ENCODE measurements at regions not wholly inside any gene's neighbourhood (a gene's known extent, or its start where the extent isn't known, plus 50 kb on each side); places are given as distances from the start of the nearest gene placed in this dataset.

- no peak overlapping the region for H4K8ac ChIP-seq (ENCODE audit: low read depth, low read length)
- DNase-seq (ENCODE audit: low spot score), result no peak
- H3K79me1 ChIP-seq (ENCODE audit: low read depth, low read length), result no peaks in the 10 kb centered on the region
- no peak overlapping the region for H2BK120ac ChIP-seq (ENCODE audit: low read depth, low read length)
- no peak overlapping the region for H3K4me2 ChIP-seq (ENCODE audit: insufficient read depth, low read length, poor library complexity, severe bottlenecking)
- H3K27ac ChIP-seq (replicated peaks; ENCODE audit: low read length), result no peak overlapping the region
- H2BK15ac ChIP-seq (ENCODE audit: low read length), result no peak overlapping the region
- no peaks in the 10 kb centered on the region for H3K36me3 ChIP-seq (replicated peaks in 1 of 2; ENCODE audit: control insufficient read depth in 2 of 2, insufficient read depth in 2 of 2, low read length in 2 of 2)
- no peak overlapping the region for H2AFZ ChIP-seq (ENCODE audit: low read length)
- H3K4me3 ChIP-seq (ENCODE audit: low read length in 2 of 2), result no peak overlapping the region
- no peak overlapping the region for H4K91ac ChIP-seq (ENCODE audit: low read depth, low read length, poor library complexity)
- H3K4ac ChIP-seq (ENCODE audit: low read length), result no peak overlapping the region
- no CpG with 5 or more reads among the region's 2 CpGs for WGBS, 2 donors (ENCODE audit: extremely low coverage in 2 of 2, insufficient read length in 2 of 2, insufficient replicate concordance in 1 of 2)
- H3K4me1 ChIP-seq (ENCODE audit: control insufficient read depth in 2 of 2, insufficient read depth in 1 of 2, low read depth in 1 of 2, low read length in 2 of 2), result no peaks in the 10 kb centered on the region
- H3K23ac ChIP-seq (ENCODE audit: low read depth, low read length, poor library complexity), result no peak overlapping the region
- H2BK5ac ChIP-seq (ENCODE audit: low read length), result no peak overlapping the region
- no peak overlapping the region for H3K14ac ChIP-seq (ENCODE audit: low read length)
- no peak overlapping the region for H3K9ac ChIP-seq (ENCODE audit: low read depth, low read length, poor library complexity)
- no peaks in the 10 kb centered on the region for H3K27me3 ChIP-seq (ENCODE audit: control insufficient read depth in 3 of 3, insufficient read depth in 3 of 3, low read depth in 1 of 3, low read length in 3 of 3)
- no peaks in the 10 kb centered on the region for H3K9me3 ChIP-seq (replicated peaks in 1 of 2; ENCODE audit: control insufficient read depth in 2 of 2, insufficient read depth in 1 of 2, low read depth in 1 of 2, low read length in 2 of 2)
- no peak overlapping the region for H3K18ac ChIP-seq (ENCODE audit: low read length)
- H2BK12ac ChIP-seq (ENCODE audit: low read length), result no peak overlapping the region
- no peak overlapping the region for H2AK5ac ChIP-seq (ENCODE audit: low read depth, low read length)
Observed at GRCh38 chr4:36786519-36786918, 458.0 kb upstream of the NWD2 start.

GRCh38 chr4:36794716-36795115 lies 449.8 kb upstream of the NWD2 start:
- no peak overlapping the region for H3K4me3 ChIP-seq (ENCODE audit: low read length in 2 of 2)
- DNase-seq (ENCODE audit: low spot score), result no peak
- H2AFZ ChIP-seq (ENCODE audit: low read length), result no peak overlapping the region
- no peak overlapping the region for H4K8ac ChIP-seq (ENCODE audit: low read depth, low read length)
- H4K91ac ChIP-seq (ENCODE audit: low read depth, low read length, poor library complexity), result no peak overlapping the region
- no peak overlapping the region for H3K4ac ChIP-seq (ENCODE audit: low read length)
- peaks cover 0 to 2% of the 10 kb centered on the region in 2 donors for H3K9me3 ChIP-seq (replicated peaks in 1 of 2; ENCODE audit: control insufficient read depth in 2 of 2, insufficient read depth in 1 of 2, low read depth in 1 of 2, low read length in 2 of 2)
- H2BK120ac ChIP-seq (ENCODE audit: low read depth, low read length), result no peak overlapping the region
- no peak overlapping the region for H3K18ac ChIP-seq (ENCODE audit: low read length)
- no peak overlapping the region for H3K14ac ChIP-seq (ENCODE audit: low read length)
- no peaks in the 10 kb centered on the region for H3K36me3 ChIP-seq (replicated peaks in 1 of 2; ENCODE audit: control insufficient read depth in 2 of 2, insufficient read depth in 2 of 2, low read length in 2 of 2)
- no peak overlapping the region for H3K9ac ChIP-seq (ENCODE audit: low read depth, low read length, poor library complexity)
- H3K4me2 ChIP-seq (ENCODE audit: insufficient read depth, low read length, poor library complexity, severe bottlenecking), result no peak overlapping the region
- WGBS, 2 donors (ENCODE audit: extremely low coverage in 2 of 2, insufficient read length in 2 of 2, insufficient replicate concordance in 1 of 2), result no CpG with 5 or more reads among the region's 1 CpG
- H3K27me3 ChIP-seq (ENCODE audit: control insufficient read depth in 3 of 3, insufficient read depth in 3 of 3, low read depth in 1 of 3, low read length in 3 of 3), result no peaks in the 10 kb centered on the region
- no peak overlapping the region for H2BK12ac ChIP-seq (ENCODE audit: low read length)
- H3K4me1 ChIP-seq (ENCODE audit: control insufficient read depth in 2 of 2, insufficient read depth in 1 of 2, low read depth in 1 of 2, low read length in 2 of 2), result no peaks in the 10 kb centered on the region
- H2AK5ac ChIP-seq (ENCODE audit: low read depth, low read length), result no peak overlapping the region
- no peaks in the 10 kb centered on the region for H3K79me1 ChIP-seq (ENCODE audit: low read depth, low read length)
- no peak overlapping the region for H3K27ac ChIP-seq (replicated peaks; ENCODE audit: low read length)
- no peak overlapping the region for H2BK5ac ChIP-seq (ENCODE audit: low read length)
- H2BK15ac ChIP-seq (ENCODE audit: low read length), result no peak overlapping the region
- H3K23ac ChIP-seq (ENCODE audit: low read depth, low read length, poor library complexity), result no peak overlapping the region

- Histone ChIP-seq H3K4ac (ENCODE audit: low read length) (no peak overlapping the region), H3K9me3 (replicated peaks in 1 of 2; ENCODE audit: control insufficient read depth in 2 of 2, insufficient read depth in 1 of 2, low read depth in 1 of 2, low read length in 2 of 2) (no peaks in the 10 kb centered on the region), H3K9ac (ENCODE audit: low read depth, low read length, poor library complexity) (no peak overlapping the region), H2AFZ (ENCODE audit: low read length) (no peak overlapping the region), H2BK120ac (ENCODE audit: low read depth, low read length) (no peak overlapping the region), H3K27ac (replicated peaks; ENCODE audit: low read length) (no peak overlapping the region), H2BK12ac (ENCODE audit: low read length) (no peak overlapping the region), H3K18ac (ENCODE audit: low read length) (no peak overlapping the region), H3K79me1 (ENCODE audit: low read depth, low read length) (no peaks in the 10 kb centered on the region), H3K4me1 (ENCODE audit: control insufficient read depth in 2 of 2, insufficient read depth in 1 of 2, low read depth in 1 of 2, low read length in 2 of 2) (no peaks in the 10 kb centered on the region), H3K4me3 (ENCODE audit: low read length in 2 of 2) (no peak overlapping the region), H3K27me3 (ENCODE audit: control insufficient read depth in 3 of 3, insufficient read depth in 3 of 3, low read depth in 1 of 3, low read length in 3 of 3) (no peaks in the 10 kb centered on the region), H4K8ac (ENCODE audit: low read depth, low read length) (no peak overlapping the region), H3K4me2 (ENCODE audit: insufficient read depth, low read length, poor library complexity, severe bottlenecking) (no peak overlapping the region), H3K36me3 (replicated peaks in 1 of 2; ENCODE audit: control insufficient read depth in 2 of 2, insufficient read depth in 2 of 2, low read length in 2 of 2) (no peaks in the 10 kb centered on the region), H4K91ac (ENCODE audit: low read depth, low read length, poor library complexity) (no peak overlapping the region), H3K23ac (ENCODE audit: low read depth, low read length, poor library complexity) (no peak overlapping the region), H2BK15ac (ENCODE audit: low read length) (no peak overlapping the region), H2AK5ac (ENCODE audit: low read depth, low read length) (no peak overlapping the region), H3K14ac (ENCODE audit: low read length) (no peak overlapping the region), H2BK5ac (ENCODE audit: low read length) (no peak overlapping the region)
- no peak for DNase-seq (ENCODE audit: low spot score)
Observed at GRCh38 chr4:36812149-36812548, 432.4 kb upstream of the NWD2 start.

GRCh38 chr4:36815536-36815935 lies 429.0 kb upstream of the NWD2 start:
- Histone ChIP-seq H4K91ac (ENCODE audit: low read depth, low read length, poor library complexity) (no peak overlapping the region), H3K14ac (ENCODE audit: low read length) (no peak overlapping the region), H4K8ac (ENCODE audit: low read depth, low read length) (no peak overlapping the region), H3K4me2 (ENCODE audit: insufficient read depth, low read length, poor library complexity, severe bottlenecking) (no peak overlapping the region), H3K79me1 (ENCODE audit: low read depth, low read length) (no peaks in the 10 kb centered on the region), H2BK5ac (ENCODE audit: low read length) (no peak overlapping the region), H2BK15ac (ENCODE audit: low read length) (no peak overlapping the region), H3K27me3 (ENCODE audit: control insufficient read depth in 3 of 3, insufficient read depth in 3 of 3, low read depth in 1 of 3, low read length in 3 of 3) (no peaks in the 10 kb centered on the region), H3K23ac (ENCODE audit: low read depth, low read length, poor library complexity) (no peak overlapping the region), H3K4me3 (ENCODE audit: low read length in 2 of 2) (no peak overlapping the region), H3K4me1 (ENCODE audit: control insufficient read depth in 2 of 2, insufficient read depth in 1 of 2, low read depth in 1 of 2, low read length in 2 of 2) (no peaks in the 10 kb centered on the region), H2AK5ac (ENCODE audit: low read depth, low read length) (no peak overlapping the region), H2BK120ac (ENCODE audit: low read depth, low read length) (no peak overlapping the region), H3K18ac (ENCODE audit: low read length) (no peak overlapping the region), H3K9me3 (replicated peaks in 1 of 2; ENCODE audit: control insufficient read depth in 2 of 2, insufficient read depth in 1 of 2, low read depth in 1 of 2, low read length in 2 of 2) (no peaks in the 10 kb centered on the region), H3K4ac (ENCODE audit: low read length) (no peak overlapping the region), H3K36me3 (replicated peaks in 1 of 2; ENCODE audit: control insufficient read depth in 2 of 2, insufficient read depth in 2 of 2, low read length in 2 of 2) (no peaks in the 10 kb centered on the region), H3K27ac (replicated peaks; ENCODE audit: low read length) (no peak overlapping the region), H2AFZ (ENCODE audit: low read length) (no peak overlapping the region), H2BK12ac (ENCODE audit: low read length) (no peak overlapping the region), H3K9ac (ENCODE audit: low read depth, low read length, poor library complexity) (no peak overlapping the region)
- no peak for DNase-seq (ENCODE audit: low spot score)
- no CpG with 5 or more reads among the region's 4 CpGs for WGBS, 2 donors (ENCODE audit: extremely low coverage in 2 of 2, insufficient read length in 2 of 2, insufficient replicate concordance in 1 of 2)
